GM12874 (cell line): ENCODE measurements at regions not wholly inside any gene's neighbourhood (a gene's known extent, or its start where the extent isn't known, plus 50 kb on each side); places are given as distances from the start of the nearest gene placed in this dataset.

ENCODE experiments used
- CTCF ChIP-seq: IDR thresholded peaks from 2 replicates; pipeline ENCODE4 v1.5.1; 2011; ENCODE audit warnings: low read depth, mild to moderate bottlenecking, control low read depth, low read length, moderate library complexity; ENCODE audit not compliant: insufficient read depth

GRCh38 chr13:71214821-71215220 lies 652.2 kb downstream of the DACH1 start:
- TF ChIP-seq CTCF = no peak

- TF ChIP-seq CTCF = no peak
Measured at GRCh38 chr13:71214357-71214756, 652.6 kb downstream of the DACH1 start.

GRCh38 chr13:71213252-71213821 lies 653.7 kb downstream of the DACH1 start:
- TF ChIP-seq CTCF = no peak

- TF ChIP-seq CTCF = no peak
Measured at GRCh38 chr13:71210861-71211260, 656.1 kb downstream of the DACH1 start.

- TF ChIP-seq CTCF = no peak
Measured at GRCh38 chr13:71209217-71209616, 657.8 kb downstream of the DACH1 start.

GRCh38 chr13:71171740-71172139 lies 695.3 kb downstream of the DACH1 start:
- TF ChIP-seq CTCF = no peak

GRCh38 chr13:71169180-71169579 lies 697.8 kb downstream of the DACH1 start:
- no peak for TF ChIP-seq CTCF

GRCh38 chr13:71156550-71156949 lies 710.5 kb downstream of the DACH1 start:
- no peak for TF ChIP-seq CTCF
